ENCODE measurements at regions not wholly inside any gene's neighbourhood (a gene's known extent, or its start where the extent isn't known, plus 50 kb on each side); places are given as distances from the start of the nearest gene placed in this dataset.
"Not testable (repeated sequence)": the region's sequence is repeated elsewhere in the genome, so short reads cannot be mapped to it uniquely, and the experiment has no call there.

GRCh38 chr1:165965857-165966256 is 138.4 kb downstream of the UCK2 start:
- no TSS peak for BruUV-seq (replicated peaks)

GRCh38 chr1:165969366-165969765 is 142.0 kb downstream of the UCK2 start:
- H3K27ac Mint-ChIP-seq (ENCODE audit: unreplicated experiment); CTCF ChIA-PET; H3K9me3 Mint-ChIP-seq (ENCODE audit: unreplicated experiment); H3K27me3 ChIP-seq (replicated peaks; ENCODE audit: control insufficient read depth, insufficient read depth, low read length); H3K4me3 ChIP-seq (ENCODE audit: low read depth, low read length); intact Hi-C loops (cut with micrococcal nuclease; ENCODE audit: unreplicated experiment); DNase-seq; BruUV-seq (replicated peaks); H3K4me1 Mint-ChIP-seq (ENCODE audit: low read depth, unreplicated experiment); H3K4me1 ChIP-seq; POLR2A ChIA-PET; H3K36me3 ChIP-seq (ENCODE audit: control insufficient read depth, insufficient read depth, low read length); H3K9me3 ChIP-seq; H3K36me3 Mint-ChIP-seq (ENCODE audit: insufficient read depth, unreplicated experiment); H3K27me3 Mint-ChIP-seq (ENCODE audit: insufficient read depth, unreplicated experiment); H3K4me3 Mint-ChIP-seq (ENCODE audit: unreplicated experiment): not testable (repeated sequence)

More at GRCh38 chr1:165965857-165966256, 138.4 kb downstream of the UCK2 start:
- no peaks in the 10 kb centered on the region for H3K27me3 ChIP-seq (replicated peaks; ENCODE audit: control insufficient read depth, insufficient read depth, low read length)
- Mint-ChIP-seq H3K27me3 (ENCODE audit: insufficient read depth, unreplicated experiment) (peaks cover 3% of the 10 kb centered on the region), H3K27ac (ENCODE audit: unreplicated experiment) (no peak overlapping the region), H3K9me3 (ENCODE audit: unreplicated experiment) (no peaks in the 10 kb centered on the region), H3K4me3 (ENCODE audit: unreplicated experiment) (no peak overlapping the region), H3K36me3 (ENCODE audit: insufficient read depth, unreplicated experiment) (no peaks in the 10 kb centered on the region), H3K4me1 (ENCODE audit: low read depth, unreplicated experiment) (no peaks in the 10 kb centered on the region)
- ChIA-PET POLR2A (no interaction called here), CTCF (no interaction called here)
- DNase-seq, result no peak
- no peaks in the 10 kb centered on the region for H3K4me1 ChIP-seq
- TF ChIP-seq CTCF (IDR thresholded peaks at IDR 0.05; ENCODE audit: insufficient read depth in 1 of 2, low read depth in 1 of 2, low read length in 1 of 2, severe bottlenecking in 1 of 2, unreplicated experiment in 1 of 2), result no peak
- no peaks in the 10 kb centered on the region for H3K36me3 ChIP-seq (ENCODE audit: control insufficient read depth, insufficient read depth, low read length)
- intact Hi-C loops (cut with micrococcal nuclease; ENCODE audit: unreplicated experiment), result no loop called here
- H3K9me3 ChIP-seq, result no peaks in the 10 kb centered on the region
- no peak overlapping the region for H3K4me3 ChIP-seq (ENCODE audit: low read depth, low read length)

DNA sequence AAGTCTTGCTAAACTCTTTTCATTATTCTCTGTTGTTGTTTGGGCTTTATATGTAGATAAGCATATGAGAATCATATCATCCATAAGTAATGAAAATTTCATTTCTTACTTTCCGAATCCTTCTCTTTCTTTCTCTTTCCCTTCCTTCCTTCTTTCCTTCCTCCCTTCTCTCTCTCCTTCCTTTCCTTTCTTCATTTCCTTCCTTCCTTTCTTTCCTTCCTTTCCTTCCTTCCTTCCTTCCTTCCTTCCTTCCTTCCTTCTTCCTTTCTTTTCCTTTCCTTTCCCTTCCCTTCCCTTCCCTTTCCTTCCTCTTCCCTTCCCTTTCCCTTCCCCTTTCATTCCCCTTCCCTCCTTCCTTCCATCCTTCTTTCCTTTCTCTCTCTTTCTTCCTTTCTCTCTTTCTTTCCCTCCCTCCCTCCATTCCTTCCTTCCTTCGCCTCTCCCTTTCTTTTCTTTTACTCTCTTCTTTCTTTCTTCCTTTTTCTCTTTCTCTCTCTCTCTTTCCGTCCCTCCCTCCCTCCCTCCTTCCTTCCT is 147.3 kb downstream of the UCK2 start:
- TF ChIP-seq CTCF (IDR thresholded peaks at IDR 0.05; ENCODE audit: insufficient read depth in 1 of 2, low read depth in 1 of 2, low read length in 1 of 2, severe bottlenecking in 1 of 2, unreplicated experiment in 1 of 2), result no peak
- H3K36me3 ChIP-seq (ENCODE audit: control insufficient read depth, insufficient read depth, low read length), result no peaks in the 10 kb centered on the region
- POLR2A ChIA-PET, result no interaction called here
- Mint-ChIP-seq H3K4me1 (ENCODE audit: low read depth, unreplicated experiment) (no peaks in the 10 kb centered on the region), H3K4me3 (ENCODE audit: unreplicated experiment) (no peak overlapping the region), H3K27ac (ENCODE audit: unreplicated experiment) (no peak overlapping the region), H3K36me3 (ENCODE audit: insufficient read depth, unreplicated experiment) (no peaks in the 10 kb centered on the region), H3K27me3 (ENCODE audit: insufficient read depth, unreplicated experiment) (peaks cover 12% of the 10 kb centered on the region), H3K9me3 (ENCODE audit: unreplicated experiment) (peaks cover 7% of the 10 kb centered on the region)
- intact Hi-C loops (cut with micrococcal nuclease; ENCODE audit: unreplicated experiment), result no loop called here
- no peaks in the 10 kb centered on the region for H3K9me3 ChIP-seq
- H3K4me3 ChIP-seq (ENCODE audit: low read depth, low read length), result no peak overlapping the region
- H3K4me1 ChIP-seq, result no peaks in the 10 kb centered on the region
- no peak for DNase-seq
- H3K27me3 ChIP-seq (replicated peaks; ENCODE audit: control insufficient read depth, insufficient read depth, low read length), result no peaks in the 10 kb centered on the region
- BruUV-seq (replicated peaks), result no TSS peak
- CTCF ChIA-PET, result no interaction called here

DNA sequence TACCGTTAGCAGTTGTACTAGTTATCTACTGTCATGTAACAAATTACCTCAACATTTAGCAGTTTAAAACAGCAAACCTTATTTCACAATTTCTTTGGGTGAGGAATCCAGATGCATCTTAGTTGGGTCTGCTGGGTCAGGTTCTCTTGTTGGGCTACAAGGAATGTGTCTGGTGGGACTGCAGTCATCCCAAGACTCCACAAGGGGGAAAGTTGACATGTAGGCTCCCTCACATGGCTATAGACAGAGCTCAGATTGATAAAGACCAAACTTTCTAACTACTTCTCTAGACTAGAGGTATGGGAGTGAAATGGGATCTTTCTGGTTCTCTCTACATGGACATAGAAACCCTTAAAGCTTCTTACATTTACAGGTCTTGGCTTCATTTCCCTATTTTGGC is 160.9 kb downstream of the UCK2 start:
- Mint-ChIP-seq H3K4me1 (ENCODE audit: low read depth, unreplicated experiment) (no peaks in the 10 kb centered on the region), H3K36me3 (ENCODE audit: insufficient read depth, unreplicated experiment) (no peaks in the 10 kb centered on the region), H3K4me3 (ENCODE audit: unreplicated experiment) (no peak overlapping the region), H3K9me3 (ENCODE audit: unreplicated experiment) (no peaks in the 10 kb centered on the region), H3K27me3 (ENCODE audit: insufficient read depth, unreplicated experiment) (peaks cover 7% of the 10 kb centered on the region), H3K27ac (ENCODE audit: unreplicated experiment) (no peak overlapping the region)
- intact Hi-C loops (cut with micrococcal nuclease; ENCODE audit: unreplicated experiment), result no loop called here
- peak in 1 of 2 experiments; percentile 7 for TF ChIP-seq CTCF (IDR thresholded peaks at IDR 0.05; ENCODE audit: insufficient read depth in 1 of 2, low read depth in 1 of 2, low read length in 1 of 2, severe bottlenecking in 1 of 2, unreplicated experiment in 1 of 2)
- ChIA-PET POLR2A (no interaction called here), CTCF (no interaction called here)
- no TSS peak for BruUV-seq (replicated peaks)
- Histone ChIP-seq H3K27me3 (replicated peaks; ENCODE audit: control insufficient read depth, insufficient read depth, low read length) (no peaks in the 10 kb centered on the region), H3K4me3 (ENCODE audit: low read depth, low read length) (no peak overlapping the region), H3K4me1 (no peaks in the 10 kb centered on the region), H3K9me3 (no peaks in the 10 kb centered on the region), H3K36me3 (ENCODE audit: control insufficient read depth, insufficient read depth, low read length) (no peaks in the 10 kb centered on the region)
- DNase-seq, result no peak
